HFFc6 (cell line): ENCODE measurements at regions not wholly inside any gene's neighbourhood (a gene's known extent, or its start where the extent isn't known, plus 50 kb on each side); places are given as distances from the start of the nearest gene placed in this dataset.

ENCODE experiments used
- DNase-seq: peaks from one replicate; pipeline ENCODE4 v3.0.0-alpha.2; 2018
- H3K27ac Mint-ChIP-seq: 2 replicates; pipeline ENCODE4 v1.8.0; 2020; ENCODE audit warnings: mild to moderate bottlenecking, mixed read lengths
- H3K27me3 Mint-ChIP-seq: 2 replicates; pipeline ENCODE4 v1.8.0; 2021; ENCODE audit warnings: mild to moderate bottlenecking, moderate library complexity, mixed read lengths; ENCODE audit not compliant: insufficient read depth
- H3K36me3 Mint-ChIP-seq: 2 replicates; pipeline ENCODE4 v1.8.0; 2021; ENCODE audit warnings: low read depth, mixed read lengths
- H3K4me1 Mint-ChIP-seq: 2 replicates; pipeline ENCODE4 v1.8.0; 2020; ENCODE audit warnings: low read depth, mixed read lengths
- H3K4me3 Mint-ChIP-seq: 2 replicates; pipeline ENCODE4 v1.8.0; 2020; ENCODE audit warnings: mild to moderate bottlenecking, moderate library complexity, mixed read lengths
- H3K9me3 Mint-ChIP-seq: 2 replicates; pipeline ENCODE4 v1.8.0; 2020; ENCODE audit warnings: mild to moderate bottlenecking, mixed read lengths
- CTCF ChIP-seq: fragments of 200-600 bp; sonication (generic); IDR thresholded peaks from 2 replicates; pipeline ENCODE4 v1.5.0; 2021; ENCODE audit warnings: antibody characterized with exemption, mild to moderate bottlenecking

- peaks cover 11% of the 10 kb centered on the region for H3K4me1 Mint-ChIP-seq
- H3K4me3 Mint-ChIP-seq, result no peak overlapping the region
- peaks cover 25% of the 10 kb centered on the region for H3K27me3 Mint-ChIP-seq
- 0 out of 2 replicates have a peak, but pooled peaks cover 6% of the 10 kb centered on the region for H3K36me3 Mint-ChIP-seq
- TF ChIP-seq CTCF, result no peak
- peaks cover 12% of the 10 kb centered on the region for H3K9me3 Mint-ChIP-seq
- no peak for DNase-seq
- H3K27ac Mint-ChIP-seq, result no peak overlapping the region
Measured at GRCh38 chr16:86977076-86977676, 340.0 kb downstream of the C16orf95 start.

GRCh38 chr16:86978445-86979030 is 338.7 kb downstream of the C16orf95 start:
- DNase-seq, result no peak
- Mint-ChIP-seq H3K36me3 (0 out of 2 replicates have a peak, but pooled peaks cover 6% of the 10 kb centered on the region), H3K9me3 (peaks cover 9% of the 10 kb centered on the region), H3K27me3 (peaks cover 25% of the 10 kb centered on the region), H3K4me1 (peaks cover 11% of the 10 kb centered on the region), H3K4me3 (no peak overlapping the region), H3K27ac (no peak overlapping the region)
- no peak for TF ChIP-seq CTCF

GRCh38 chr16:86979061-86979460 is 338.1 kb downstream of the C16orf95 start:
- Mint-ChIP-seq H3K27ac (no peak overlapping the region), H3K27me3 (peaks cover 25% of the 10 kb centered on the region), H3K4me3 (no peak overlapping the region), H3K36me3 (0 out of 2 replicates have a peak, but pooled peaks cover 6% of the 10 kb centered on the region), H3K4me1 (peaks cover 11% of the 10 kb centered on the region), H3K9me3 (peaks cover 4% of the 10 kb centered on the region; the same call in 1 of the 2 replicates)
- no peak for TF ChIP-seq CTCF
- no peak for DNase-seq

GRCh38 chr16:86979984-86980553 is 337.1 kb downstream of the C16orf95 start:
- 0 out of 2 replicates have a peak, but pooled peaks cover 3% of the 10 kb centered on the region for H3K9me3 Mint-ChIP-seq

GRCh38 chr16:86980644-86981043 is 336.5 kb downstream of the C16orf95 start:
- Mint-ChIP-seq H3K4me3 (no peak overlapping the region), H3K4me1 (peaks cover 4% of the 10 kb centered on the region), H3K27me3 (peaks cover 23% of the 10 kb centered on the region), H3K36me3 (no peaks in the 10 kb centered on the region), H3K27ac (no peak overlapping the region), H3K9me3 (no peaks in the 10 kb centered on the region)
- no peak for TF ChIP-seq CTCF
- DNase-seq, result no peak

More at GRCh38 chr16:86979984-86980553, 337.1 kb downstream of the C16orf95 start:
- no peak for DNase-seq
- Mint-ChIP-seq H3K27ac (no peak overlapping the region), H3K27me3 (peaks cover 25% of the 10 kb centered on the region), H3K36me3 (0 out of 2 replicates have a peak, but pooled peaks cover 5% of the 10 kb centered on the region), H3K4me1 (peaks cover 10% of the 10 kb centered on the region), H3K4me3 (no peak overlapping the region)
- no peak for TF ChIP-seq CTCF
